SK-N-SH treated with all-trans-retinoic acid at 6 μM for 48 hours (cell line): ENCODE measurements at regions not wholly inside any gene's neighbourhood (a gene's known extent, or its start where the extent isn't known, plus 50 kb on each side); places are given as distances from the start of the nearest gene placed in this dataset.

Source experiments
- ATAC-seq: fragments of 200-7000 bp; cut with Tn5 transposase; 3 replicates; pipeline ENCODE4 v1.9.1; 2020; ENCODE audit warnings: mild to moderate bottlenecking, moderate library complexity
- ARNTL ChIP-seq: fragments of 450-650 bp; formaldehyde crosslinking; IDR thresholded peaks from 2 replicates; pipeline ENCODE4 v1.5.0; 2020; ENCODE audit warnings: low read depth, mild to moderate bottlenecking, moderate library complexity, borderline replicate concordance
- BACH2 ChIP-seq: fragments of 250-450 bp; sonication (Bioruptor Pico); IDR thresholded peaks from 2 replicates; pipeline ENCODE4 v1.9.0; 2021; ENCODE audit warnings: mild to moderate bottlenecking, borderline replicate concordance
- CREB5 ChIP-seq: fragments of 250-450 bp; sonication (Bioruptor Pico); IDR thresholded peaks from 2 replicates; pipeline ENCODE4 v1.5.1; 2020; ENCODE audit warnings: low read depth, mild to moderate bottlenecking, moderate library complexity
- CSDC2 ChIP-seq: fragments of 250-450 bp; sonication (Bioruptor Pico); IDR thresholded peaks from 2 replicates; pipeline ENCODE4 v1.5.0; 2020; ENCODE audit warnings: mild to moderate bottlenecking, moderate library complexity
- CSRNP3 ChIP-seq: fragments of 250-450 bp; sonication (Bioruptor Pico); IDR thresholded peaks from 2 replicates; pipeline ENCODE4 v1.5.1; 2021; ENCODE audit warnings: mild to moderate bottlenecking, moderate library complexity
- ESRRG ChIP-seq: fragments of 250-450 bp; sonication (Bioruptor Pico); IDR thresholded peaks from 2 replicates; pipeline ENCODE4 v1.6.1; 2021; ENCODE audit warnings: mild to moderate bottlenecking
- GLIS3 ChIP-seq: fragments of 250-450 bp; sonication (Bioruptor Pico); IDR thresholded peaks from 2 replicates; pipeline ENCODE4 v1.5.0; 2020; ENCODE audit warnings: mild to moderate bottlenecking, moderate library complexity
- ISL1 ChIP-seq: fragments of 250-450 bp; sonication (Bioruptor Pico); IDR thresholded peaks from 2 replicates; pipeline ENCODE4 v2.1.2; 2022; ENCODE audit warnings: mild to moderate bottlenecking, moderate library complexity
- OSR1 ChIP-seq: fragments of 250-450 bp; sonication (Bioruptor Pico); IDR thresholded peaks from 2 replicates; pipeline ENCODE4 v1.8.0; 2022; ENCODE audit warnings: moderate library complexity, mild to moderate bottlenecking, inconsistent platforms
- PATZ1 ChIP-seq: fragments of 250-450 bp; sonication (Bioruptor Pico); IDR thresholded peaks from 2 replicates; pipeline ENCODE4 v1.8.0; 2020; ENCODE audit warnings: mild to moderate bottlenecking, moderate library complexity, borderline replicate concordance
- POU6F1 ChIP-seq: fragments of 250-450 bp; sonication (Bioruptor Pico); IDR thresholded peaks from 2 replicates; pipeline ENCODE4 v1.8.0; 2021; ENCODE audit warnings: low read depth, mild to moderate bottlenecking, moderate library complexity, borderline replicate concordance
- PPARA ChIP-seq: fragments of 250-450 bp; sonication (Bioruptor Pico); IDR thresholded peaks from 2 replicates; pipeline ENCODE4 v1.5.0; 2020; ENCODE audit warnings: mild to moderate bottlenecking, borderline replicate concordance
- RARB ChIP-seq: fragments of 250-450 bp; sonication (Bioruptor Pico); IDR thresholded peaks from 2 replicates; pipeline ENCODE4 v1.8.0; 2021; ENCODE audit warnings: mild to moderate bottlenecking, moderate library complexity
- SNAI2 ChIP-seq: fragments of 250-450 bp; sonication (Bioruptor Pico); IDR thresholded peaks from 2 replicates; pipeline ENCODE4 v1.5.0; 2020; ENCODE audit warnings: mild to moderate bottlenecking, moderate library complexity
- TCF4 ChIP-seq: fragments of 250-450 bp; sonication (Bioruptor Pico); IDR thresholded peaks from 2 replicates; pipeline ENCODE4 v1.8.0; 2021; ENCODE audit warnings: mild to moderate bottlenecking, moderate library complexity, borderline replicate concordance
- TOX ChIP-seq: fragments of 250-450 bp; sonication (Bioruptor Pico); IDR thresholded peaks from 2 replicates; pipeline ENCODE4 v1.8.0; 2021; ENCODE audit warnings: mild to moderate bottlenecking, moderate library complexity, borderline replicate concordance
- TSHZ2 ChIP-seq: fragments of 250-450 bp; sonication (Bioruptor Pico); IDR thresholded peaks from 2 replicates; pipeline ENCODE4 v1.5.0; 2020; ENCODE audit warnings: mild to moderate bottlenecking, moderate library complexity
- ZC3H10 ChIP-seq: fragments of 250-450 bp; sonication (Bioruptor Pico); IDR thresholded peaks from 2 replicates; pipeline ENCODE4 v1.5.1; 2021; ENCODE audit warnings: mild to moderate bottlenecking, moderate library complexity
- ZFP3 ChIP-seq: fragments of 250-450 bp; sonication (Bioruptor Pico); IDR thresholded peaks from 2 replicates; pipeline ENCODE4 v1.5.0; 2020; ENCODE audit warnings: mild to moderate bottlenecking, moderate library complexity
- ZFP30 ChIP-seq: fragments of 450-650 bp; formaldehyde crosslinking; IDR thresholded peaks from 2 replicates; pipeline ENCODE4 v1.5.0; 2022; ENCODE audit warnings: mild to moderate bottlenecking, moderate library complexity
- ZNF70 ChIP-seq: fragments of 450-650 bp; formaldehyde crosslinking; IDR thresholded peaks from 2 replicates; pipeline ENCODE4 v1.5.0; 2020; ENCODE audit warnings: mild to moderate bottlenecking, moderate library complexity
- ZNF8 ChIP-seq: fragments of 450-650 bp; formaldehyde crosslinking; IDR thresholded peaks from 2 replicates; pipeline ENCODE4 v1.5.0; 2020; ENCODE audit warnings: mild to moderate bottlenecking, moderate library complexity

- TF ChIP-seq CREB5 (CRISPR knock-in tag) (no peak), ZFP30 (CRISPR knock-in tag) (no peak), ZC3H10 (CRISPR knock-in tag) (no peak), ZNF70 (CRISPR knock-in tag) (no peak), GLIS3 (CRISPR knock-in tag) (no peak), BACH2 (no peak), CSDC2 (CRISPR knock-in tag) (no peak)
These were observed 911.5 kb upstream of the RAG2 start (continued) for GRCh38 chr11:37509506-37509905.

GRCh38 chr11:37506531-37506930 lies 908.5 kb upstream of the RAG2 start:
- no peak for ATAC-seq
- no peak for TF ChIP-seq PPARA (CRISPR knock-in tag)
- TF ChIP-seq BACH2, result no peak
- TF ChIP-seq CSDC2 (CRISPR knock-in tag), result no peak
- no peak for TF ChIP-seq ESRRG (CRISPR knock-in tag)
- TF ChIP-seq ISL1 (CRISPR knock-in tag), result no peak
- no peak for TF ChIP-seq ZC3H10 (CRISPR knock-in tag)
- no peak for TF ChIP-seq RARB
- TF ChIP-seq TSHZ2, result no peak
- no peak for TF ChIP-seq ZNF70 (CRISPR knock-in tag)
- TF ChIP-seq ZFP3, result no peak
- no peak for TF ChIP-seq TCF4 (CRISPR knock-in tag)
- no peak for TF ChIP-seq POU6F1
- no peak for TF ChIP-seq OSR1 (CRISPR knock-in tag)
- TF ChIP-seq ARNTL (CRISPR knock-in tag), result no peak
- TF ChIP-seq CSRNP3 (CRISPR knock-in tag), result no peak
- TF ChIP-seq PATZ1 (CRISPR knock-in tag), result no peak
- TF ChIP-seq TOX (CRISPR knock-in tag), result no peak
- TF ChIP-seq ZNF8 (CRISPR knock-in tag), result no peak
- TF ChIP-seq, all 23 proteins: peak for 0

GRCh38 chr11:37505406-37505805 lies 907.4 kb upstream of the RAG2 start:
- no peak for TF ChIP-seq SNAI2
- no peak for TF ChIP-seq CREB5 (CRISPR knock-in tag)
- TF ChIP-seq GLIS3 (CRISPR knock-in tag), result no peak
- no peak for TF ChIP-seq ZNF70 (CRISPR knock-in tag)
- TF ChIP-seq ZC3H10 (CRISPR knock-in tag), result no peak
- no peak for TF ChIP-seq OSR1 (CRISPR knock-in tag)
- TF ChIP-seq POU6F1, result no peak
- no peak for TF ChIP-seq BACH2
- TF ChIP-seq ARNTL (CRISPR knock-in tag), result no peak
- no peak for TF ChIP-seq ISL1 (CRISPR knock-in tag)
- no peak for TF ChIP-seq TOX (CRISPR knock-in tag)
- TF ChIP-seq RARB, result no peak
- ATAC-seq, result no peak
